ENCODE measurements at regions not wholly inside any gene's neighbourhood (a gene's known extent, or its start where the extent isn't known, plus 50 kb on each side); places are given as distances from the start of the nearest gene placed in this dataset.

DNA sequence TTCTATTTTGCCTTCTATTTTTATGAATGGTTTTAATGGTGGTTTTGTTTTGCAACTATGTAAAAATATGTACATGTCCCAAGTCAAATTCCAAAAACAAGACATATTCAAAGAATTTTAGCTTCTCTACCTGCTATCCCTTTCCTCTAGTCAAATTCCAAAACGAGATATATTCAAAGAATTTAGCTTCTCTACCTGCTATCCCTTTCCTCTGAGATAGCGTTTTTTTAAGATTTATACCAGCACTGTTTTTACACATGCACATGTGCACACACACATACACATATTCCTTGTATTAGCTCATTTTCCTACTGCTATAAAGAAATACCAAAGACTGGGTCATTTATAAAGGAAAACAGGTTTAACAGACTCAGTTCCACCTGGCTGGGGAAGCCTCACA lies 199.1 kb upstream of the ARL4C start:
- no peak overlapping the region for H2AK5ac ChIP-seq (ENCODE audit: insufficient read length, low read length)
- TF ChIP-seq, protein P1, sequence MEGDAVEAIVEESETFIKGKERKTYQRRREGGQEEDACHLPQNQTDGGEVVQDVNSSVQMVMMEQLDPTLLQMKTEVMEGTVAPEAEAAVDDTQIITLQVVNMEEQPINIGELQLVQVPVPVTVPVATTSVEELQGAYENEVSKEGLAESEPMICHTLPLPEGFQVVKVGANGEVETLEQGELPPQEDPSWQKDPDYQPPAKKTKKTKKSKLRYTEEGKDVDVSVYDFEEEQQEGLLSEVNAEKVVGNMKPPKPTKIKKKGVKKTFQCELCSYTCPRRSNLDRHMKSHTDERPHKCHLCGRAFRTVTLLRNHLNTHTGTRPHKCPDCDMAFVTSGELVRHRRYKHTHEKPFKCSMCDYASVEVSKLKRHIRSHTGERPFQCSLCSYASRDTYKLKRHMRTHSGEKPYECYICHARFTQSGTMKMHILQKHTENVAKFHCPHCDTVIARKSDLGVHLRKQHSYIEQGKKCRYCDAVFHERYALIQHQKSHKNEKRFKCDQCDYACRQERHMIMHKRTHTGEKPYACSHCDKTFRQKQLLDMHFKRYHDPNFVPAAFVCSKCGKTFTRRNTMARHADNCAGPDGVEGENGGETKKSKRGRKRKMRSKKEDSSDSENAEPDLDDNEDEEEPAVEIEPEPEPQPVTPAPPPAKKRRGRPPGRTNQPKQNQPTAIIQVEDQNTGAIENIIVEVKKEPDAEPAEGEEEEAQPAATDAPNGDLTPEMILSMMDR (conservative IDR thresholded peaks at IDR 0.05), result no peak
- no peak overlapping the region for H3K56ac ChIP-seq (ENCODE audit: insufficient read length, low read depth, low read length)
- H3K4me3 Mint-ChIP-seq, result no peak overlapping the region; a peak in 1 of 5 replicates
- H2BK120ac ChIP-seq (ENCODE audit: low read depth, low read length, poor library complexity, severe bottlenecking), result no peak overlapping the region
- no peak overlapping the region for H2BK20ac ChIP-seq (ENCODE audit: low read depth, low read length, poor library complexity, severe bottlenecking)
- no peak overlapping the region for H3K18ac ChIP-seq (ENCODE audit: insufficient read length, low read depth, low read length)
- peaks cover 32% of the 10 kb centered on the region for H3K9me3 ChIP-seq (ENCODE audit: control insufficient read depth, low read depth, low read length)
- H3K14ac ChIP-seq (ENCODE audit: insufficient read depth, low read length), result no peak overlapping the region
- H3K4me1 Mint-ChIP-seq, result peaks cover 20 to 31% of the 10 kb centered on the region in 2 experiments
- no peak overlapping the region for H3T11ph ChIP-seq (ENCODE audit: low read length)
- H3K9me3 Mint-ChIP-seq, result peaks cover 54 to 56% of the 10 kb centered on the region in 2 experiments
- H2BK12ac ChIP-seq (ENCODE audit: insufficient read length, low read depth, low read length), result no peak overlapping the region
- H3K4ac ChIP-seq (ENCODE audit: low read depth, low read length), result no peak overlapping the region
- no peak overlapping the region for H2AFZ ChIP-seq (ENCODE audit: low read length)
- no peak overlapping the region for H2BK15ac ChIP-seq (ENCODE audit: low read depth, low read length)
- H3K36me3 Mint-ChIP-seq (ENCODE audit: insufficient read depth in 1 of 3, low read depth in 3 of 3), result peaks cover 37 to 54% (median 42%) of the 10 kb centered on the region in 3 experiments
- no peak overlapping the region for H3K9ac ChIP-seq (ENCODE audit: extremely low read depth, insufficient read length, low read length)
- H3K23ac ChIP-seq (ENCODE audit: insufficient read length, low read depth, low read length), result no peak overlapping the region
- H3K79me2 ChIP-seq (ENCODE audit: insufficient read depth, low read length), result no peaks in the 10 kb centered on the region
- H3K4me1 ChIP-seq (ENCODE audit: insufficient read depth, low read length), result 0 out of 2 replicates have a peak, but pooled peaks cover 2% of the 10 kb centered on the region
- no peak overlapping the region for H4K5ac ChIP-seq (ENCODE audit: insufficient read length, low read depth, low read length)
- no peak overlapping the region for H4K91ac ChIP-seq (ENCODE audit: insufficient read length, low read depth, low read length)
- no peaks in the 10 kb centered on the region for H3K79me1 ChIP-seq (ENCODE audit: insufficient read depth, low read depth, low read length, poor library complexity, severe bottlenecking)
- no peak overlapping the region for H3K4me2 ChIP-seq (ENCODE audit: insufficient read depth, insufficient read length, low read length)
- no peak for DNase-seq
- no peak overlapping the region for H2BK5ac ChIP-seq (ENCODE audit: insufficient read length, low read length)
- H4K20me1 ChIP-seq (ENCODE audit: control insufficient read depth, insufficient read depth, insufficient read length), result no peaks in the 10 kb centered on the region
- H4K8ac ChIP-seq (replicated peaks; ENCODE audit: insufficient read length, low read depth, low read length), result no peak overlapping the region
- WGBS (ENCODE audit: extremely low coverage, insufficient read length, low lambda C conversion rate), result no CpG with 5 or more reads among the region's 2 CpGs
- no peaks in the 10 kb centered on the region; the same call in 1 of the 2 replicates for H3K27me3 Mint-ChIP-seq (ENCODE audit: low read depth)
- H3K27ac Mint-ChIP-seq, result no peak overlapping the region
- no peaks in the 10 kb centered on the region for H3K27me3 ChIP-seq (ENCODE audit: insufficient read depth, low read length)
- H3K27ac ChIP-seq (ENCODE audit: insufficient read length, low read depth, low read length), result no peak overlapping the region
- H3K23me2 ChIP-seq (ENCODE audit: insufficient read length, low read depth, low read length, poor library complexity, severe bottlenecking), result no peaks in the 10 kb centered on the region
